Left ventricle myocardium superior (tissue), 1 donor: ENCODE measurements at regions not wholly inside any gene's neighbourhood (a gene's known extent, or its start where the extent isn't known, plus 50 kb on each side); places are given as distances from the start of the nearest gene placed in this dataset.

Experiments
- ATAC-seq: fragments of 200-7000 bp; cut with Tn5 transposase; one replicate; pipeline ENCODE4 v1.9.1; 2020; ENCODE audit warnings: mild to moderate bottlenecking, moderate library complexity
- DNase-seq: peaks from one replicate; pipeline ENCODE4 v3.0.0-alpha.2; 2020
- intact Hi-C: fragments of 100-400 bp; cut with micrococcal nuclease; formaldehyde crosslinking; loops from one replicate; pipeline ENCODE4 v1.11.0; 2022
- donor health status: DM: no; HTN: yes; CAD: no; lungs with severe emphysema.

DNA sequence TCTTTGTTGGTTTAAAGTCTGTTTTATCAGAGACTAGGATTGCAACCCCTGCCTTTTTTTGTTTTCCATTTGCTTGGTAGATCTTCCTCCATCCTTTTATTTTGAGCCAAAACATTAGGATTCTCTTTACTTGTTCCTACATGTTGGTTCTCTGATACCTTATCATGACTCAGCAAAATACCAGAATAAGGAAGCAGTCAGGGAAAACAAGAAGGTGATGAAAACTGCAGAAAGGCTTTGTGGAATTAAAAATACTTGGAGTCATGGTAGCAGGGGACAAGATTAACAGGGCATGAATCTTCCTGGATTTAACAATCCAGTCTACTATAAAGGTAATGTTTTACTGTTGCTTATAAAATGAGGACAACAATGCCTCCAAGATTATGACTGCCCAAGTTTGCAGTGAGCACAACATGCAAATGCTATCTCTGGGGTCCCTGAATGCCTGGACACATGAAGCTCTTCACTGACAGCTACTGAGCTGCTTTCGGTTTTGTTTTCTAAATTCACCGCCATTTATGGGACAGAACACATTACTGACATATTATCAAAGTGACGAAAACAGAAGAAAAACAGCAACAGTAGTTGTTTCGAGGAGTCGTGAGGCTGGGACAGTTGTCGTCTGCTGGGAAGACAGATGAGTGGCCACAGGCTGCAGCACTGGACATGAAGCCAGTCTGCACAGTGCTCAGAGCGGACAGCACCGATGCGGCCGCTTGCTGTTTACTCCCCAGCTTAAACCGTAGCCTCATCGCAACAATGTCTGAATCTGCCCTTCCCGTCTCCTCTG is 174.5 kb upstream of the DKK2 start:
- ATAC-seq (peak; percentile 65), DNase-seq (peak; percentile 25)
- intact Hi-C loops: no loop called here

DNA sequence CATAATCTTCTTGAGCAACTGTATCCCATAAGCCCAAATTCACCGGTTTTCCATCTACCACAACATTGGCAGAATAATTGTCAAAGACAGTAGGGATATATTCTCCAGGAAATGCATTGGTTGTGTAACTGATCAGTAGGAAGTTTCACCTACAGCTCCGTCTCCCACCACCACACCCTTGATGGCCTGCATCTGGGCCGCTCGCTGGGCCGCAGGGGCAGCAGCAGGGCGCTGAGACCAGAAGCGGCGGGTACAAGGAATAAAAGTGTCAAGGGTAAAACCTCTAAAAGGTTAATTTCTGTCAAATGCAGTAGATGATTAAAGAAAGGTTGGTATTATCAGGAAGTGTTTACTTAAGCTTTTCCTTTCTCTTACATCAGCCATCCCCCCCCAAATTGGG is 167.6 kb upstream of the DKK2 start:
- intact Hi-C loops: no loop called here
- ATAC-seq: no peak
- DNase-seq: no peak

DNA sequence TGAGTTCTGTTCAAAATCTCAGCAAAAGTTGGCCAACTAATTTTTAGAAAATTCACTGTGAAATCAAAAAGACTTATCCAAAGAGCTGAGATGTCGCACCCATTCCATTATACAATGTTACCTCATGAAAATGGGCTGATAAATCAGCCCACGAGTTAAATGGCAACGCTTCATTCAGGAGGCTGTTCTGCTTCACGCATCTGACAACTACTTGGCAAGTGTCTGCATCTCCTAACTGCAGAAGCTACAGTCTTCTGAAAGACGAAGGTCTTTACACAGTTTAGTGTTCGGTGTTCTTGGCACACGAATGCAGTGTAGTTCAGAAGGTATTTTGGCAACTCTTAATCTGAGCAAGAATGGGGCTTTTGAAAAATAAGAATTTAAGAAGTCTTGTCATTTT is 166.6 kb upstream of the DKK2 start:
- intact Hi-C loops: no loop called here
- no peak for ATAC-seq
- DNase-seq: no peak

DNA sequence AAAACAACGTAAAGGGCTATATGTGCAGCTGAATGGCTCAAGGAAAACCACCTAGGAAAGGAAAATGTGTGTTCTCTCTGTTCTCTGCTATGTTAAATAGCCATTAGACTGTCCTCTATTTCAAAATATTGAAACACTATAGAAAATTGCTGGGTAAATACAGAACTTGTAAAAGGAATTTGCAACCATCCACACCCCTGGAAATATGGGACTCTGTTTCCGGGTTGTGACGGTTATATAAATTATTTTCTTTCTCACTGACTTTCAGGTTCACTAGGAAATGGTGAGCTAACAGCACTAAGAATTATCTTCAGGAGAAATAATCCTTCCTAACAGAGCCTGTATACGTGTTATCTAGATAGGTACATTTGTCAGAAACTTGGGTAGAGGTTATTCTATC is 161.0 kb upstream of the DKK2 start:
- intact Hi-C loops: no loop called here
- DNase-seq (no peak), ATAC-seq (no peak)

DNA sequence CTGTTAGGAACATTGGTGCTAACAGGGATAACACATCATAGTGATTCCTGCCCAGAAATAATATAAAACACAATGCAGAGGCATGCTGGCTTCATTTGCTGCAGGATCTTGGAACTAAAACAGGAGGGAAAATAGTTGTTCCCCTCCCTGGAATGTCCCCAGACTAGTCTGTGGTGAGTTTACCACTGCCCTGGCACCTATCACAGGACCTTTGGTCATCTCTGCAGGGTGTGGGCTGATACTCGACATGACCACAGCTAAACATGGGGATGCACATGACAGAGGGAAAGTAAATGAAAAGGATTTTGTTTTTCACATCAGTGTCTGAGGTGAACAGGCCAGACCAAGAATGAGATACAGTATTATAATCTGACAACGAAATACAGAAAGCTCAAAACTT is 160.2 kb upstream of the DKK2 start:
- intact Hi-C loops: no loop called here
- DNase-seq (no peak), ATAC-seq (no peak)

DNA sequence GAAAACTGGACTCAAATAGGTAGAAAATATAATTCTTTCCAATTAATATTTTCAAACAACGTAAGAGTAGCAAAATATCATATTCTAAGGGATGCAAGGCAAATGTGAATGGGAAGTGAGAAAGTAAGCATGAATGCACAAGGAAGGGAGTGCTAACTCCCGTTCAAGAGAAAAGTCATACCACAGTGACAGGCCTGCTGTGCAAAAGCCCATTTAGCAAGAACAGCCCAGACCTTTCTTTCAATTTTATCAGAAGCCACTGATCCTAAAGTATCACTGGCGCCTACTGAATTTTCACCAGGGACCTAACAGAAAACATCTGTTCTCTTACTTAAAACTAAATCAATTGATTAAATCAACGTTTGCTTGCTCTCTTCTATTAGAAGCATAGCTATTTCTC is 157.9 kb upstream of the DKK2 start:
- DNase-seq: no peak
- intact Hi-C loops: no loop called here
- no peak for ATAC-seq

DNA sequence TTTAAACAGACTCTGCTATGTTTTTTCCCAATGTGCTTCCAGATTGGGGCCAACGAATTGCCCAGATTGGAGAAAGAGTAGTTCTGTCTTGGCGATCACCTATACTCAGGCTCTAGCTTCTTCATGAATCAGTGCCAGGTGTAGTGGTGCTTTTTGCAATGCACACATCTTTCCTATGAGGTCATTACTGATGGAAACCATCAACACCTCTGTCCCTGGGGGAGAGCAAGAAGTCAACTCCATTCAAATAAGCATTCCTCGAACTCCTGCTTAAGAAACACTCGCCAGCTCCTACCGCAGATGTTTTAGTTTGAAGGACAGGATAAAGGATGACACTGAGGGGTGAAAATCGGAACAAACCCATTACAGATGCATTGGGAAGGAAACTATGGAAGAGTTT is 156.5 kb upstream of the DKK2 start:
- DNase-seq: no peak
- ATAC-seq: no peak
- intact Hi-C loops: no loop called here

DNA sequence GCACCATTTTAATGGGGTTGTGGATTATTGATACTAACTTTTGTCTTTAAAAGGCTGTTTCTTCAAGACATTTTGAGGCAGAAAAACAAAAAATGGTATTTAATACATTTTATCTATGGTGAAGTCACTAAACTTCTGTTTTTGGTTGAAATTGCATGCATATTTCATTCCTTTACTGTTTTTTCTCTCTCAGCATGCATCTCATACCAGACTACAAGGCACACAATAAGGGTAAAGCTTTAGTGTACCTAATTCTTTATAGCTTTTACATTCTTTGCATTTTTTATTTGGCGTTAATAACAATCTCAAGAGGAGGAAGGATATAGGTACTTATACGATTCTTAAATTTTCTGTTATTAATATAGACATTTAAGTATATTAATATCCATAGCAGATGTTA is 151.0 kb upstream of the DKK2 start:
- DNase-seq (no peak), ATAC-seq (no peak)
- intact Hi-C loops: no loop called here

DNA sequence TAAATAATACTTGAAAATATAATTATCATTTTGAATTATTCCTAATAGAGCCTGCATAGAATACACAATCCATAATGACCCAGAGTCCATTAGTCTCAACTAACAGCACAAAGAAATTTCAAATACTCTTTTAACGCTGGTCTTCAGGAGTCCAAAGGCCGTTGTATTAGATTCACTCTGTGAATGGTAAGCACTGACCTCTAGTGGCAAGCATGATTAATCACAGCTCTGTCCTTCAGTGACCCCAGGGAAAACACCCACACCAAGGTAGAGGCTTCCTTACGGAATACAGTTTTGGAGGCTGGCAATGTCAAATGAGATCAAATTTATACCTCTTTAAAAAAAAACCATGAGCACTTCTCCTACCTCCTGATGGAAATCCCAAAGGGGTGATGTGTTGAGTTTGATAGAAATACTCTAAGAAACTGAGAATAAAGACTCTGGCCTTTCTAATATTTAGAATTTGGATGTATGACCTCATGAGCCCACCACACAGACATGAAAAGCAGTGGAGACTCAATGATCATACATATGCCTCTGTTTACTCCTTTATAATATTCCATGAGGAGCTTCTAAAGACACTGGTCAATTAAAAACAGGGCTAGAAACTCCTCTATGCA is 147.2 kb upstream of the DKK2 start:
- DNase-seq (no peak), ATAC-seq (peak; percentile 78)
- intact Hi-C loops: no loop called here

DNA sequence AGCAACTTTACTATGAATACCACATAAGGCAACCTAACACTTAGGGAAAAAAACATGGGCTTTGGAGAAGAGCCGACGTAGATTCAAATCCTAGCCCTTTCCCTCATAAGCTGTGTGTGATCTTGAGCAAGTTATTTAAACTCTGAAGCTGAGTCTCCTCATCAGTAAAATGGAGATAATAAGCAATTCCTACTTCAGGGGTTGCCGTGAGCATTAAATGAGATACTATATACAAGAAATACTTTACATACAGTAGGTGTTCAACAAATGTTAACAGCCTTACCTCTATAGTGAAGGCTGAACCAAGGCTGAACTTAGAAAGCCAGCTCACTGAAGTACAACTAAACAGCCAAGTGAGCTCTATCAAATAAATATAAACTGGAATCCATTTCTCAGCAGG is 146.2 kb upstream of the DKK2 start:
- DNase-seq: no peak
- no peak for ATAC-seq
- intact Hi-C loops: no loop called here

DNA sequence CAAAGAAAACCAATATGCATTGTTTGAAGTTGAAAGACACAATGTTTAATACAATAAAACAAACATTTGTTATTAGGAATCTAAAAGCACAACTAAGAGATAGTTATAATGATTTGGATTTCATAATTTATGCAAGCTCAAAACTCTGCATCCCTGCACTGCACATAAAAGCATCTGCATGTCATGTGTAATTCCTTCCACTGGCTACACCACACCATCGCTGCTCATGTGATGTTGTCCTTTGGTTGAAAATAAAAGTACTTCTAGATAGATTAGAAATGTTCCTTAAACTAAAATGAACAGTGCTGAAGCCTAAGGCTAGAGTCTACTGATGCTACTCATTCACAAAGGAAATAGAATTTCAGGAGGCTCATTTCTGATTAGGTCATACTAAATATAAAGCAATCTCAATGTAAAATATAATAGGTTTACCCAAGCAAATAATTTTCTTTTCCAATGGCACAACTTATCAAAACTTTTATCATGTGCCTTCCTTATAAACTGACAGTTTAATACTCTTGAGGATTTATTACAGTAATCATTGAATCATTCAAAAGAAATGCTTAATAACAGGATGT is 130.8 kb upstream of the DKK2 start:
- DNase-seq (no peak), ATAC-seq (no peak)
- intact Hi-C loops: no loop called here

DNA sequence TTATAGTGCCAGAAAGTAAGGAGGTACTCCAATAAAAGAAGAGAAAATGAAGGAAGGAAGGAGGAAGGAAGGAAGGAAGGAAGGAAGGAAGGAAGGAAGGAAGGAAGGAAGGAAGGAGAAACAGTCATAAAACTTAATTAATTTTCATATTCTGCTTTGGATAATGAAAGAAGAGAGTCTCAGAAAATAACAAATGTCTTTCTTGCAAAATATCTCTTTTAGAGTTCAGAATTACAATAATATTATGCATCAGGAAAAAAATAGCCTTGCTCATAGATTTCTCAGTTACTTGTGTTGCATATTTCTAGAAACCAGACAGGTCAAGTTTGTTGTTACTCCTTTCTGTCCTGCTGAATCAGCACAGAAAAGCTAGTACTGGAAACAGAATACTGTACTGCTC is 130.1 kb upstream of the DKK2 start:
- DNase-seq (no peak), ATAC-seq (no peak)
- intact Hi-C loops: no loop called here

DNA sequence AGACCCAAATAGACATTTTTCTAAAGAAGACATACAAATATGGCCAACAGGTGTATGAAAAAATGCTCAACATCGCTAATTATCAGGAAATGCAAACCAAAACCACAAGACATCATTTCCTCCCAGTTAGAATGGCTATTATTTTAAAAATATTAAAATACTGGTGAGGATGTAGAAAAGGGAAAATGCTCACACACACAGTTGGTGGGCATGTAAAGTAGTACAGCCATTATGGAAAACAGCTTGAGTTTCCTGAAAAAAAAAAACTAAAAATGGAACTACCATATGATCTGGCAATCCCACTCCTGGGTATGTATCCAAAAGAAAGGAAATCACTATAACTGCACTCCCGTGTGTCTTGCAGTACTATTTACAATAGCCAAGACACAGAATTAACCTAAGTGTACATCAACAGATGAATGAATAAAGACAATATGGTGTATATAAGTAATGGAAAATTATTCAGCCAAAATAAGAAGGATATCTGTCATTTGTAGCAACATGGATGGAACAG is 128.9 kb upstream of the DKK2 start:
- intact Hi-C loops: no loop called here
- ATAC-seq: no peak
- DNase-seq: no peak

DNA sequence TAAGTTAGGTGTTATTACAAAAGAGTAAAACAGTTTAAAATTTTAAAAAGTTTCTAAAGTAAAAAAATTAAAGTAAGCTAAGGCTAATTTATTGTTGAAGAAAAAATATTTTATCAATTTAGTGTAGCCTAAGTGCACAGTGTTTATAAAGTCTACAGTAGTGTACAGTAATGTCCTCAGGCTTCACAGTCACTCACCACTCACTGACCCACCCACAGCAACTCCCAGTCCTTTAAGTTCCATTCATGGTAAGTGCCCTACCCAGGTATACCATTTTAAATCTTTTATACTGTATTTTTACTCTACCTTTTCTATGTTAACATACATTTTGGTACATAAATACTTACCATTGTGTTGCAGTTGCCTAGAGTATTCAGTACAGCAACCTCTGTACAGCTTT is 120.3 kb upstream of the DKK2 start:
- intact Hi-C loops: no loop called here
- no peak for DNase-seq
- ATAC-seq: no peak

DNA sequence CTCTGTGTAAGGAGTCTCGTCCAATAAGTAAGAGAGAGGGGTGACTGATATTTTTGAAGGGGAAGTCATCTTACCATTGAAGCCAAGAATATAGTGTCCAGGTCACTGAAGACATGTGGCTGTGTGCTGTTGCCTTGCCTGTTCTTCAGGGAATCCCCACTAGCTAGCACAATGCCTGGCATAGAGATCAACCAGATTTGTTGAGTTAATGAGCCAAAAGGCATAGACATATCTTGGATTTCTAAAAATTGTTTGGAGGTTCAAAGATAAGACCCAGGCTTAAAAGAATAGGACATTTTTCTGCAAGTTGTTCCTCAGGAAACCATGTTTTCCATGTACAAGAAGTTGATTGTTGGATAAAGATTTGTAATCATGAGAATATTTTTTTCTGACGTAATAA is 119.3 kb upstream of the DKK2 start:
- ATAC-seq (no peak), DNase-seq (no peak)
- intact Hi-C loops: no loop called here

DNA sequence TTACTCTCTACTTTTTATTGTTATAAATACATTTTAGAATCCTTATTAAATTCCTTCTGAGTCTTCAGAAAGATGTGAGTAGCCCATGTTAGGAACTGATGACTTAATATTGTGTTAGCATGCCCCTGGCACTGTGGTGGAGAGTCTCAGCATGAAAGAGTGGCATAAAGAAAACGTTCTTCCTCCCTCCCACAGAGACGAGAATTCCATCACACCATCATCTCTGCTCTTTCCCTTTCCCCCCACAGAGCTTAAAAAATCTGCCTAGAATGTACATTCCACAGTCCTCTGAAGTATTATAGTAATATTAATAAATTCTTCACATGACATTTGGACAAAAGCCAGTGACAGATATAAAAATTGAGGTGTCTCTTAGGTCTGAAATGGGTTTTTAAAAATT is 117.8 kb upstream of the DKK2 start:
- intact Hi-C loops: no loop called here
- ATAC-seq: no peak
- DNase-seq: no peak

DNA sequence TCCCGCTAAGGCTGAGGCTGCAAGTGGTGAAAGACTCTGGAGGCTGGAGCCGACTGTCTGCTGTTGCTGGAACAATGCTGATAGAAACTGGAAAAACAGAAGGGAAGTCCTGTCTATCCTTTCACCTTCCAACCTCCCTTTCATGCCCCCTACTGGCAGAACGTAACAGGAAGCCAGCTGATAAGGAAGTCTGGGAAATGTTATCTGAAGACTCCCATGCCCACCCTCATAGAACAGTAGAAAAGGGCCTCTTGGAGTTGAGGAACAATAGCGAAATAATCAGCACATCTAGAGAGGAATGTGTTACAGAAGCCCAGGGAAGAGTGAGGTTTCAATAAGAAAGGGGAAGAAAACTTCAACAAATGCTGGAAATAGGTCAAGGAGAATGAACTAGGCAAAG is 117.1 kb upstream of the DKK2 start:
- DNase-seq (no peak), ATAC-seq (no peak)
- intact Hi-C loops: no loop called here

DNA sequence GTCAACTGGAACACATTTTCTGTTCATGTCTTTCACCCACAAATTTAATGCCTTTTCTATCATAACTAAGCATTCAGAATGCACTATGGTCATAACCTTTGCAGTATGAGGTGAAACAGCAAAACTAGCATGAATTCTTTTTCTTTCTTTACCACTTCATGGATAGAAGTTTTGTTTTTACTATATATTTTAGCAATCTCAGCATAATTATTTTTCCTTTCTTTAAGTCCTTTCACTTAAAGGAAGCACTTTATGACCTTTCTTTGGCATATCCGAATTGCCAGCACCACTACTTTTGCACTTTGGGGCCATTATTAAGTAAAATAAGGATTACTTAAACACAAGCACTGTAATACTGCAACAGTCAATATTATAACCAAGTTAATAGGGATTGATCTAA is 115.1 kb upstream of the DKK2 start:
- ATAC-seq: no peak
- intact Hi-C loops: no loop called here
- no peak for DNase-seq

DNA sequence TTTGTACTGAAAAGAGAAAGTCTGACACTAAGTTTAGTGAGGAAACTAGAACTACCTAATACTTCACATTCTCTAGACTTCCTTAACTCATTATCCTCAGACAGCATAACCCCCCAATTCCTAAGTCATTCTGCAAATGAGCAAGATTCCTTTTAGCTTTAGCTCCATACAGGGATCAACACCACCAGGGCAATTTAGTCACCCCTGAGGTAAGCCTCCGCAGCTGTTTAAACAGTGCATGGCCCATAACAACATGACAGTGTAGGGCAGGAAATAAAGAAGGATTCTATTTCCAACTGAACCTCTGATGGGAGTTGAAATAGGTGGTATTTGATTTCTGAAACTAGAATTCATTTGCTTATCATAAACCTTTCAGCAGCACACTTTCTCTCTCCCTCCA is 112.8 kb upstream of the DKK2 start:
- intact Hi-C loops: no loop called here
- DNase-seq (no peak), ATAC-seq (no peak)

DNA sequence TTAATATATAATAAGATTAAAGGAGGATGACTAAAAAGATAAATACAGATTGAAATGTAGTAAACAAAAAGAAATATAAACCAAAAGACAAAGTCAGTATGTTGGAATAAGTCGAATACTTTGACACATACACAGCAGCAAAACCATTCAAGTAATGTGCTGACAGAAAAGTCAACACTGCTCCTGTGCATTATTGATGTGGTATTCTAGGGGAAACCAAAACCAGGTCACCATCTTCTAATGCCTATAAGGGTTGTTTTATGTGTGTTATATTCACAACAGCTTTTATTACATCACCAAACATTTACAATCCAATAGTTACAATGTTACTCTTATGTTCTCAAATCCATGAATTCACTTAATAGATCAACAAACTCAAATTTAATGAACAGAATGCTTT is 111.8 kb upstream of the DKK2 start:
- ATAC-seq (no peak), DNase-seq (no peak)
- intact Hi-C loops: no loop called here

DNA sequence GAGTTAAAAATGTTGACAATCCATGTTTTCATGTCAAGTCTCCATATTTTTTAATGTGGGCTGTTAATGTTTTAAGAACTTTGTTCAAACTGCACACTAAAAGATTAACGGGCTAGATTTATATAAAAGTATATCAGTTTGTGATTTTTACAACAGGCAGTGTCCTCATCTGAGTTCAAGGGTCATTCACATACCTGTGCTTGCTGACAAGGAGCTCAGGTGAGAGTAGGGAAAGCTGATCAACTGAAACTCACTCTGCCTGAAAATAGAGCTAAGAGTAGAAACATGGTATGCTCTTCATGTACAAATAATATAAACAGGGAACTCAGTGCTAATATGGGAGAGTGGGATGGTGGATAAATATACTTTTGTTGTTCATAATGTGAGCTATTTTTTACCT is 102.3 kb upstream of the DKK2 start:
- no peak for DNase-seq
- no peak for ATAC-seq
- intact Hi-C loops: no loop called here
